Activated CD4-positive, alpha-beta memory T cell treated with anti-CD3 and anti-CD28 coated beads, Interleukin-2, amount 10 ng/mL, durations not matched to agents 7 days and 5 days (primary cell): ENCODE measurements at regions not wholly inside any gene's neighbourhood (a gene's known extent, or its start where the extent isn't known, plus 50 kb on each side); places are given as distances from the start of the nearest gene placed in this dataset.

Experiments used
- CTCF ChIA-PET: fragments of 350-600 bp; sonication (Branson Sonifier 250); formaldehyde crosslinking; loops from one replicate; lab custom pipeline; 2021; ENCODE audit warnings: antibody characterized with exemption, inconsistent platforms; lab: Charles Lee
- POLR2A ChIA-PET: fragments of 350-600 bp; sonication (Branson Sonifier 250); formaldehyde crosslinking; loops from one replicate; lab custom pipeline; 2021; ENCODE audit warnings: antibody characterized with exemption; lab: Charles Lee
- DNase-seq: peaks from one replicate; pipeline ENCODE4 v3.0.0-alpha.2; 2020
- H3K27ac Mint-ChIP-seq: one replicate; pipeline ENCODE4 v1.8.0; 2021; ENCODE audit warnings: mild to moderate bottlenecking, mixed read lengths
- H3K27me3 Mint-ChIP-seq: one replicate; pipeline ENCODE4 v1.8.0; 2021; ENCODE audit warnings: mixed read lengths
- H3K36me3 Mint-ChIP-seq: one replicate; pipeline ENCODE4 v1.8.0; 2021; ENCODE audit warnings: low read depth, mixed read lengths
- H3K4me1 Mint-ChIP-seq: one replicate; pipeline ENCODE4 v1.8.0; 2021; ENCODE audit warnings: mixed read lengths
- H3K4me3 Mint-ChIP-seq: one replicate; pipeline ENCODE4 v1.8.0; 2021; ENCODE audit warnings: mild to moderate bottlenecking, mixed read lengths
- H3K9me3 Mint-ChIP-seq: one replicate; pipeline ENCODE4 v1.8.0; 2021; ENCODE audit warnings: mixed read lengths

- Mint-ChIP-seq H3K4me1 (peaks cover 2% of the 10 kb centered on the region), H3K36me3 (no peaks in the 10 kb centered on the region), H3K9me3 (no peaks in the 10 kb centered on the region), H3K27ac (no peak overlapping the region), H3K27me3 (peaks cover 2% of the 10 kb centered on the region), H3K4me3 (no peak overlapping the region)
- DNase-seq: no peak
- POLR2A ChIA-PET: no interaction called here
- CTCF ChIA-PET: no interaction called here
Measured at GRCh38 chr18:25843791-25844190, 246.6 kb downstream of the SS18 start.

DNA sequence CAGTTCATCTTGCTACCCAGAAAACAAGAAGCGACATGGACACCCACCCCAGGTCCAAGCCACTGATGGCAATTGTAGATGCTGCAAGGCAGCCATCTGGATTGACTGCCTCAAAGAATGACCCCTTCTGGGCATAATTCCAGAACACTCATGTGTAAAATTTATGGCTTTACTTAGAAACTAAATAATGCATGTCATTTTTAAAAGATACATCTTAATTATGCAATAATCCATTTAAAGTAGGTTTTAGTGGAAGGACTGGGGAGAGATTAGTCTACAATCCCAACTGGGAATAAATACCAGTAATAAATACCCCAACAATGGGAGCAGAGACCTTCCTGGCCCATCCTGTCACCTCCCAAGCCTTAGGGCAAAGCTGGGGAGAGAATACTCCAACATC, 247.7 kb downstream of the SS18 start:
- H3K9me3 Mint-ChIP-seq: no peaks in the 10 kb centered on the region
- DNase-seq: no peak
- no peaks in the 10 kb centered on the region for H3K36me3 Mint-ChIP-seq
- CTCF ChIA-PET: no interaction called here
- peaks cover 2% of the 10 kb centered on the region for H3K4me1 Mint-ChIP-seq
- POLR2A ChIA-PET: no interaction called here
- no peak overlapping the region for H3K4me3 Mint-ChIP-seq
- H3K27ac Mint-ChIP-seq: no peak overlapping the region
- peaks cover 3% of the 10 kb centered on the region for H3K27me3 Mint-ChIP-seq

GRCh38 chr18:25834061-25834460, 256.4 kb downstream of the SS18 start:
- Mint-ChIP-seq H3K27me3 (peaks cover 1% of the 10 kb centered on the region), H3K4me3 (no peak overlapping the region), H3K27ac (no peak overlapping the region), H3K9me3 (no peaks in the 10 kb centered on the region), H3K36me3 (no peaks in the 10 kb centered on the region), H3K4me1 (no peaks in the 10 kb centered on the region)
- POLR2A ChIA-PET: no interaction called here
- no peak for DNase-seq
- CTCF ChIA-PET: interaction anchor here (1.0 kb wide), 1 partner anchor 473 kb away, joined by 3 read pairs; no protein-coding TSS in a partner anchor

- DNase-seq: peak; percentile 18
- no peaks in the 10 kb centered on the region for H3K4me1 Mint-ChIP-seq
- H3K36me3 Mint-ChIP-seq: no peaks in the 10 kb centered on the region
- no peaks in the 10 kb centered on the region for H3K27me3 Mint-ChIP-seq
- H3K4me3 Mint-ChIP-seq: no peak overlapping the region
- CTCF ChIA-PET: interaction anchor here (0.9 to 1.3 kb wide), 2 partner anchors 17 to 34 kb away, joined by 4 read pairs; no protein-coding TSS in a partner anchor
- POLR2A ChIA-PET: no interaction called here
- no peak overlapping the region for H3K27ac Mint-ChIP-seq
- no peaks in the 10 kb centered on the region for H3K9me3 Mint-ChIP-seq
Measured at GRCh38 chr18:25832001-25832604, 258.3 kb downstream of the SS18 start.

DNA sequence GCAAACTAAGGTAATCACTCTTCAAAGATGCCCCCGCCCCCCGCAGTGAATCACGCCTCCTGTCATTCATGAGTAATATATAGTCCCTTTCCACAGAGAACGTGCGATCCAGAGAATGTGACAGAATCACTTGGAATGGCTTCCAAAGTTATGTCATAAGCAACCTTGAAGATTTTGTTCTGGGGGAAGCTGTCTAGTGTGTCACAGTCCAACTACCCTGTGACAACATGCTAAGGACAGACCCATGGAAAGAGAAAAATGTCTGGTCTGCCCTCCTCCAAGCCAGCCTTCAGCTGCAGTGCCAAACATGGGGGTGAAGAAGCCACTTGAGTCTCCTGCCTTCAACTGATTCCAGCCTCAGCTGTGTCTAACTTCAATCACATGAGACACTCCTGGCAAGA, 259.1 kb downstream of the SS18 start:
- Mint-ChIP-seq H3K4me3 (no peak overlapping the region), H3K27me3 (no peaks in the 10 kb centered on the region), H3K27ac (no peak overlapping the region), H3K9me3 (no peaks in the 10 kb centered on the region), H3K36me3 (no peaks in the 10 kb centered on the region), H3K4me1 (no peaks in the 10 kb centered on the region)
- CTCF ChIA-PET: interaction anchor here (0.9 kb wide), 1 partner anchor 16 kb away, joined by 4 read pairs; no protein-coding TSS in a partner anchor
- POLR2A ChIA-PET: no interaction called here
- DNase-seq: no peak

DNA sequence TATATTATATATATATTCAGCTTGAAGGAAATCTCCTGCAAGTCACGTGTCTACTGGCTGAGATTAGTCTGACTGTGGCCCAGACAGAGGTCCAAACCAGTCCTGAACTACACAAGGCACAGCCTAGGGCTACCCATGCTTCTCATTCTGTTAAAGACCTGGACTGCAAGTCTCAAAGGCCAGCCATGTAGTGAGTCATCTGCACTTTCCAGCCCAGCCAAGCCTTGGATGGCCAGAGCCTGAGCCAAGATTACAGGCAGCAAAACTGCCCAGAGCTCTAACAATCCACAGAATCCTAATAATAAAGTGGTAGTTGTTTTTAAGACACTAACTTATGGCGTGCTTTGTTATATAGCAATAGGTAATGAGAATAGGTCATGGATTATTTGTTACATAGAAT, 259.6 kb downstream of the SS18 start:
- Mint-ChIP-seq H3K9me3 (no peaks in the 10 kb centered on the region), H3K4me3 (no peak overlapping the region), H3K27me3 (no peaks in the 10 kb centered on the region), H3K4me1 (no peaks in the 10 kb centered on the region), H3K27ac (no peak overlapping the region), H3K36me3 (no peaks in the 10 kb centered on the region)
- ChIA-PET POLR2A (no interaction called here), CTCF (no interaction called here)
- DNase-seq: no peak

- Mint-ChIP-seq H3K4me3 (no peak overlapping the region), H3K9me3 (no peaks in the 10 kb centered on the region), H3K36me3 (no peaks in the 10 kb centered on the region), H3K27me3 (no peaks in the 10 kb centered on the region), H3K27ac (no peak overlapping the region), H3K4me1 (no peaks in the 10 kb centered on the region)
- ChIA-PET POLR2A (no interaction called here), CTCF (no interaction called here)
- no peak for DNase-seq
Measured at GRCh38 chr18:25827961-25828561, 262.4 kb downstream of the SS18 start.

DNA sequence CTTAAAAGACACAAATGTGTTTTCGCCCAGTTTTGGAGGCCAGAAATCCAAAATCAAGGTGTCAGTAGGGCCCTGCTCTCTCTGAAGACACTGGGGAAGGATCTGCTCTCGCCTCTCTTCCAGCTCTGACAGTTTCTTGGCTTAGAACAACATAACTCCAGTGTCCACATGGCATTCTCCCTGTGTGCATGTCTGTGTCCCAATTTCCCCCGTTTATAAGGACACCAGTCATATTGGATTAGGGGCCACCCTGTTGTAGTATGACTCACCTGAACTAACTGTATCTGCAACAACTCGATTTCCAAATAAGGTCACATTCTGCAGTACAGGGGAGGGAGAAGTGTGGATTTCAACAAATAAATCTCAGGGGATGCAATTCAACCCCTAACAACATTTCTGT, 263.2 kb downstream of the SS18 start:
- H3K36me3 Mint-ChIP-seq: no peaks in the 10 kb centered on the region
- CTCF ChIA-PET: no interaction called here
- H3K27me3 Mint-ChIP-seq: no peaks in the 10 kb centered on the region
- H3K27ac Mint-ChIP-seq: no peak overlapping the region
- H3K4me3 Mint-ChIP-seq: no peak overlapping the region
- POLR2A ChIA-PET: no interaction called here
- H3K9me3 Mint-ChIP-seq: no peaks in the 10 kb centered on the region
- DNase-seq: no peak
- no peaks in the 10 kb centered on the region for H3K4me1 Mint-ChIP-seq

DNA sequence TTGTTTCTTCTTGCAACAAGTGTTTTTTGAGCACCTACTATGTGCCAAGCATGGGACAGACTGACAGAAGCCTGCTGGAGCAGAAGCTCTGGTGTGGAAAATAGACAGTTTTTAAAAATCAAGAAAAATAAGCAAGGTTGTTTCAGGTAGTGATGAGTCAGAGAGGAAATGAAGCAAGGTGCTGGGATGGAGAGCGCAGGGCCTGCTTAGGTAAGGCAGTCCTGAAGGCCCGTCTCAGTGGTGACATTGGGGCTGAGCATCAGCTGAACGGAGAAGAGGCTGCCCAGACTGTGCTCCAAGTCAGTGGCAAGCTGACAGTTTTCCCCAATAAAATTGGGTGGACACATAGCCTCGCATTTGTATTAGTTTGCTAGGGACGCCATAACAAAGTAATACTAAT, 263.6 kb downstream of the SS18 start:
- Mint-ChIP-seq H3K4me1 (no peaks in the 10 kb centered on the region), H3K36me3 (no peaks in the 10 kb centered on the region), H3K4me3 (no peak overlapping the region), H3K27ac (no peak overlapping the region), H3K9me3 (no peaks in the 10 kb centered on the region), H3K27me3 (no peaks in the 10 kb centered on the region)
- DNase-seq: no peak
- ChIA-PET POLR2A (no interaction called here), CTCF (no interaction called here)

GRCh38 chr18:25825979-25826776, 264.2 kb downstream of the SS18 start:
- DNase-seq: no peak
- Mint-ChIP-seq H3K36me3 (no peaks in the 10 kb centered on the region), H3K9me3 (no peaks in the 10 kb centered on the region), H3K27ac (no peak overlapping the region), H3K4me1 (no peaks in the 10 kb centered on the region), H3K27me3 (peaks cover 3% of the 10 kb centered on the region), H3K4me3 (no peak overlapping the region)
- ChIA-PET CTCF (no interaction called here), POLR2A (no interaction called here)

DNA sequence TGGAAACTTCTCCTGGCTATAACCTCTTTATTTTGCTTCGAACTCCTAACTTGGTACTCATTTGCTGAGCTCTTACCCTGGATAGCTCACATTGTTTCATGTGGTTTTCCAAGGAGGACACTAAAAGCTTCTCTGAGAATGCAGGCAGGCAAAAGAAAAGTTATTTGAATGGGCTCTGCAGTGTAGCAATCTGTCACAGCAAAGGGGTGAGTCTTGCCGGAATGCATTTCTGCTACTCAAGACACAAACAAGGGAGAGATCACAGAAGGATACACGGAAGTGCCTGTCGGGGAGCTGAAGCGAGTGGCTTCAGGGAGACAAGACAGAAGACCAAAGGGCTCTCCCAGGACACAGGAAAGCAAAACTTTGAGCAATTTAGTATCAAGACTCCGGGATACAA, 265.4 kb downstream of the SS18 start:
- H3K4me1 Mint-ChIP-seq: no peaks in the 10 kb centered on the region
- ChIA-PET POLR2A (no interaction called here), CTCF (no interaction called here)
- H3K27me3 Mint-ChIP-seq: peaks cover 4% of the 10 kb centered on the region
- H3K36me3 Mint-ChIP-seq: no peaks in the 10 kb centered on the region
- DNase-seq: no peak
- no peak overlapping the region for H3K4me3 Mint-ChIP-seq
- H3K9me3 Mint-ChIP-seq: no peaks in the 10 kb centered on the region
- H3K27ac Mint-ChIP-seq: no peak overlapping the region

DNA sequence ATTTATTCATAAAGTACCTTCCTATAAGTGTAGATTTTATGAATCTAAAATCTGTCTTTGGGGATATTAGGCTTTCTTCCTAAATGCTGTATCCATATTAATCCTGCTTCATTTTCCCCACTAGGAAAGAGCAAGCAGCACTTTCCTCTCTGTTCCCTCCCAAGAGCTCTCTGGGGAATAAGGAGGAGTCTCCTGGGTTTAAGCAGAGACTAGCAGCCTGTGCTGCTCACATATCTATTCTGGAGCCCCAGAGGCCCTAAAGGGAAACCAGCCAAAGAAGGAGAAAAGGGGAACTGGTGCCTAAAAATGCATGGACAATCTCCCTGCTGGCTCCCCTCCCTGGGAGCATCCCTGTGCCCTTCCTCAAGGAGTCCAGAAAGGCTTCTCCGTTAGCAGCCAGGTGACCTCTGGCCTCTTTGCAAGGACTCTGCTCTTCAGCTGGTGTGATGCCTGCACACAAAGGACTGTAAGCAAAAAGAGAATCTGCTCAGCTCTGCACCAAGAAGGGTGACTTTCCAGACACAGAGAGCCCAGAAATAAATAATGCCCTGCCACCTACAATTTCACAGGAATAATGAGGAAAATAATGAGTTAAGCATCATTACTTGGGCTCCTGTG, 270.6 kb downstream of the SS18 start:
- H3K4me3 Mint-ChIP-seq: no peak overlapping the region
- peaks cover 12% of the 10 kb centered on the region for H3K4me1 Mint-ChIP-seq
- no peak for DNase-seq
- H3K36me3 Mint-ChIP-seq: no peaks in the 10 kb centered on the region
- ChIA-PET CTCF (no interaction called here), POLR2A (no interaction called here)
- H3K9me3 Mint-ChIP-seq: no peaks in the 10 kb centered on the region
- peaks cover 4% of the 10 kb centered on the region for H3K27me3 Mint-ChIP-seq
- H3K27ac Mint-ChIP-seq: no peak overlapping the region

GRCh38 chr18:25818505-25818904, 271.9 kb downstream of the SS18 start:
- DNase-seq: no peak
- CTCF ChIA-PET: no interaction called here
- Mint-ChIP-seq H3K36me3 (no peaks in the 10 kb centered on the region), H3K4me1 (peaks cover 18% of the 10 kb centered on the region), H3K9me3 (no peaks in the 10 kb centered on the region), H3K4me3 (no peak overlapping the region), H3K27ac (no peak overlapping the region), H3K27me3 (peaks cover 4% of the 10 kb centered on the region)
- POLR2A ChIA-PET: no interaction called here
